ENCODE measurements at regions not wholly inside any gene's neighbourhood (a gene's known extent, or its start where the extent isn't known, plus 50 kb on each side); places are given as distances from the start of the nearest gene placed in this dataset.

- TF ChIP-seq CTCF (IDR thresholded peaks at IDR 0.05) (no peak), POLR2A (IDR thresholded peaks at IDR 0.05) (no peak), POLR2AphosphoS5 (IDR thresholded peaks at IDR 0.05; ENCODE audit: insufficient read depth in 1 of 2, low read depth in 1 of 2) (no peak)
These were observed 285.0 kb upstream of the SPTLC3 start for GRCh38 chr20:12723811-12724210.

All from vagina (tissue), 2 donors.